AG04449 (cell line): ENCODE measurements at regions not wholly inside any gene's neighbourhood (a gene's known extent, or its start where the extent isn't known, plus 50 kb on each side); places are given as distances from the start of the nearest gene placed in this dataset.

Experiments used
- CTCF ChIA-PET: fragments of 350-600 bp; formaldehyde crosslinking; extraction: SDS; loops from one replicate; lab custom pipeline; 2021; ENCODE audit warnings: antibody characterized with exemption; lab: Yijun Ruan, JAX
- POLR2A ChIA-PET: fragments of 400-600, 350-600 bp; formaldehyde crosslinking; extraction: SDS; loops from one replicate; lab custom pipeline; 2020; ENCODE audit warnings: antibody characterized with exemption, inconsistent platforms; lab: Yijun Ruan, JAX
- DNase-seq: peaks from one replicate; pipeline ENCODE4 v3.0.0-alpha.2; 2010; ENCODE audit warnings: low read depth, low spot score
- H3K4me3 ChIP-seq: 2 replicates; pipeline ENCODE4 v1.5.1; 2011; ENCODE audit warnings: low read depth, mild to moderate bottlenecking, control low read depth, low read length
- TF ChIP-seq, protein P1 (sequence below): IDR thresholded peaks from one replicate; pipeline ENCODE4 v1.5.1; 2011; ENCODE audit warnings: mild to moderate bottlenecking, moderate library complexity, low read length, control low read depth, inconsistent platforms; ENCODE audit not compliant: insufficient read depth; ENCODE audit errors: missing control alignments

DNA sequence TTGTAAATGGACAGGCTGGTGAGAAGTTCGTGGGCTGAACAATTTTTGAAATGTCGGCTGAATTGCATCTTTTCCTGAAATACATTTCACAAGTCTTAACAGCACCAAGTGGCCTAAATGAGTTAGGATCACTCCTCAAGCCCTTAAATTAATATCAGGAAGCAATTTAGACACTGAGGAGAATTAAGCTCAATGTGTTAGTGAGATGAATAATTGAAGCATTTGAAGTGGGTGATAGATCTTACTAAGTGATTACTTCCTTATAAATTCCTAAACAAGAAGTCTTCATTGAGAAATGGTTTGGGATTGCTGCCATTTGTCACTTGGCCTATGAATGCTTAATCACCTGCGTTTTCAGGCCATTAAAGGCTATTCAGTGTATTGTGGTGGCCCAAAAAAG is 116.8 kb downstream of the NAA11 start:
- no peak overlapping the region for H3K4me3 ChIP-seq
- ChIA-PET CTCF (no interaction called here), POLR2A (no interaction called here)
- DNase-seq = no peak
- TF ChIP-seq, protein P1, sequence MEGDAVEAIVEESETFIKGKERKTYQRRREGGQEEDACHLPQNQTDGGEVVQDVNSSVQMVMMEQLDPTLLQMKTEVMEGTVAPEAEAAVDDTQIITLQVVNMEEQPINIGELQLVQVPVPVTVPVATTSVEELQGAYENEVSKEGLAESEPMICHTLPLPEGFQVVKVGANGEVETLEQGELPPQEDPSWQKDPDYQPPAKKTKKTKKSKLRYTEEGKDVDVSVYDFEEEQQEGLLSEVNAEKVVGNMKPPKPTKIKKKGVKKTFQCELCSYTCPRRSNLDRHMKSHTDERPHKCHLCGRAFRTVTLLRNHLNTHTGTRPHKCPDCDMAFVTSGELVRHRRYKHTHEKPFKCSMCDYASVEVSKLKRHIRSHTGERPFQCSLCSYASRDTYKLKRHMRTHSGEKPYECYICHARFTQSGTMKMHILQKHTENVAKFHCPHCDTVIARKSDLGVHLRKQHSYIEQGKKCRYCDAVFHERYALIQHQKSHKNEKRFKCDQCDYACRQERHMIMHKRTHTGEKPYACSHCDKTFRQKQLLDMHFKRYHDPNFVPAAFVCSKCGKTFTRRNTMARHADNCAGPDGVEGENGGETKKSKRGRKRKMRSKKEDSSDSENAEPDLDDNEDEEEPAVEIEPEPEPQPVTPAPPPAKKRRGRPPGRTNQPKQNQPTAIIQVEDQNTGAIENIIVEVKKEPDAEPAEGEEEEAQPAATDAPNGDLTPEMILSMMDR = no peak

DNA sequence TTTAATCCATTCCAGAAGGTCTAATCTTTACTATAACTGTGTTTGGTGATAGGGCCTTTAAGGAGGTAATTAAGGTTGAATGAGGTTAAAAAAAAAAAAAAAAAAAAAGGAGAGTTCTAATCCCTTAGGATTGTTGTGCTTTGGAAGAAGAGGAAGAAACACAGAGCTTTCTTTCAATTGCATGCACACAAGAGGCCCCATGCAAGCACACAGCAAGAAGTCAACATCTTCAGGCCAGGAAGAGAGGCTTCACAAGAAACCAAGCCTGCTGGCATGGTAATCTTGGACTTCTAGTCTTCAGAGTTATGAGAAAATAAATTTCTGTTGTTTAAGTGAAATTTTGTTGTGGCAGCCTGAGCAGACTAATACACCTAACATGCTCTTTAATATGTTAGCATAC is 118.6 kb downstream of the NAA11 start:
- no peak overlapping the region for H3K4me3 ChIP-seq
- ChIA-PET POLR2A (no interaction called here), CTCF (no interaction called here)
- no peak for DNase-seq
- TF ChIP-seq, protein P1 = no peak

DNA sequence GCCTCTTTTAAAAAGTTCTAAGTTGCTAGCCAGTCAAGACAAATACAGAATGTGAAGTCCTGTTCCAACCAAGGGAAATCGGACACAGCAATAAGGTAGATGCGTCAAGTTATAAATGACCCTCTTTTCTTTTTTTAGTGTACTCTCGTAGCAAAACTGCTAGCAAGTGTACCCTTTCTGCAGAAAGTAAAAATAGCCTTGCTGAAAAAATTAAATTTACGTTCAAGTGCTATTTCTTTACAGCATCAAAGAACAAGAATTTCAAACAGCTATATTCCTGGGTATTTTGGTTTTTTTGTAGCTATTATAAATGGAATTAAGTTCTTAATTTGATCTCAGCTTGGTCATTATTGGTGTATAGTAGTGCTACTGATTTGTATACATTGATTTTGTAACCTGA is 119.2 kb downstream of the NAA11 start:
- ChIA-PET CTCF (no interaction called here), POLR2A (no interaction called here)
- no peak for DNase-seq

DNA sequence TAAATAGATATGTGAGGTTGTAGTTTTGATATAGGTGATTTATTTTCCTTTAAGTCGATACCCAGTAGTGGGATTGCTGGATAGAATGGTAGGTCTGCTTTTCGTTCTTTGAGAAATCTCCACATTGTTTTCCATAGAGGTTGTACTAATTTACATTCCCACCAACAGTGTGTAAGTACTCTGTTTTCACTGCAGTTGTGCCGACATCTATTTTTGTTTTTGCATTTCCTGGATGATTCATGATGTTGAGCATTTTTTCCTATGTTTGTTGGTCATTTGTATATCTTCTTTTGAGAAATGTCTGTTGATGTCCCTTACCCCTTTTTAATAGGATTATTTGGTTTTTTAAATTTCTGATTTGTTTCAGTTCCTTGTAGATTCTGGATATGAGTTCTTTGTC is 120.7 kb downstream of the NAA11 start:
- no peak overlapping the region for H3K4me3 ChIP-seq
- TF ChIP-seq, protein P1 = no peak
- no peak for DNase-seq

More for the DNA sequence above, 119.2 kb downstream of the NAA11 start:
- TF ChIP-seq, protein P1 = no peak
- H3K4me3 ChIP-seq = no peak overlapping the region

DNA sequence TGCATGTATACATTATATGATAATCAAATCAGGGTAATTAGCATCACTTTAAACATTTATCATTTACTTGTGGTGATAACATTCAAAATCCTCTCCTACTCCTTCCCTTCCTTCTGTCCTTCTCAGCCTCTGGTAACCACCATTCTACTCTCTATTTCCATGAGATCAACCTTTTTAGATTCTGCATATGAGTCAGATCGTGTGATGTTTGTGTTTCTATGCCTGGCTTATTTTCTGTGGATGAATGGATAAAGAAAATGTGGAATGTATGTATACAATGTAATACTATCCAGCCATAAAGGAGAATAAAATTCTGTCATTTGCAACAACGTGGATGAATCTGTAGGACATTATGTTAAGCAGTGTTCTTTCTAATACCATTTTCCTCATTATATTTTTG is 123.9 kb downstream of the NAA11 start:
- H3K4me3 ChIP-seq = no peak overlapping the region
- ChIA-PET CTCF (no interaction called here), POLR2A (no interaction called here)
- TF ChIP-seq, protein P1 = no peak
- DNase-seq = no peak

More for the DNA sequence above, 120.7 kb downstream of the NAA11 start:
- ChIA-PET POLR2A (no interaction called here), CTCF (no interaction called here)

DNA sequence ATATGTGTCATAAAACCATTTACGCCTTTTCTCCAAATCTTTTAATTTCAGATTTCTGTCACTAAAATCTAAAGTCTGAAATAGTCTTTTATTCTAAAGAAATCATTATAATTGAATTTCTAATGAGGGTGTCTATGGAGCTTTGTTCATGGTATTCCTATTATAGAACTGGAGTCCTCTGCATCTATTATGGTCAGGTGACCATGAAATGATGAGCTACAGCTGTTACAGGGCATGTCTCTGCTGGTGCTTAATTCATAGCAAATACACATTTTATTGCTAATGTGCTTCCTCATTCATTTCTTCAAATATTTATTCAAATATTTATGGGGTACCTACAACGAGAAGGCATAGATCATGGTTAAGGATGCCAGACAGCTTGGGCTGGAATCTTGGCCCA is 126.1 kb downstream of the NAA11 start:
- H3K4me3 ChIP-seq = no peak overlapping the region
- TF ChIP-seq, protein P1 = no peak
- POLR2A ChIA-PET = no interaction called here
- DNase-seq = no peak
- CTCF ChIA-PET = no interaction called here
